Pancreas (tissue), 10 donors: ENCODE measurements at regions not wholly inside any gene's neighbourhood (a gene's known extent, or its start where the extent isn't known, plus 50 kb on each side); places are given as distances from the start of the nearest gene placed in this dataset.

Experiments
- ATAC-seq, 4 donors: fragments of 200-7000 bp; cut with Tn5 transposase; one replicate each; pipeline versions ENCODE4 v1.8.0 to v1.9.1; 2020; ENCODE audit warnings: mild to moderate bottlenecking in 4 of 4, moderate library complexity in 4 of 4
- DNase-seq, 6 donors: peaks; one replicate each; pipeline ENCODE4 v3.0.0-alpha.2; 2020
- FAIRE-seq: peaks from 2 replicates; lab custom pipeline; 2012; peaks lifted over from hg19 to GRCh38; lab: Jason Lieb, UNC
- H3K27ac ChIP-seq, 4 donors: fragments of 200-600 bp; sonication (generic); 1 replicate in 3 of 4; 2 replicates in 1 of 4; pipeline versions ENCODE4 v1.5.0 to v1.8.0; 2020
- H3K27me3 ChIP-seq, 4 donors: fragments of 200-600 bp; one replicate each; pipeline ENCODE4 v1.8.0; 2021
- H3K36me3 ChIP-seq, 3 donors: fragments of 200-600 bp; sonication (generic) in 1 of 3; one replicate each; pipeline versions ENCODE4 v1.5.0 to v1.8.0; 2020 to 2021
- H3K4me1 ChIP-seq, 3 donors: fragments of 200-600 bp; one replicate each; pipeline ENCODE4 v1.8.0; 2021
- H3K4me3 ChIP-seq, 4 donors: fragments of 200-600 bp; sonication (generic) in 2 of 4; one replicate each; pipeline versions ENCODE4 v1.5.0 to v1.8.0; 2020 to 2021
- H3K9me3 ChIP-seq, 4 donors: fragments of 200-600 bp; one replicate each; pipeline ENCODE4 v1.8.0; 2021
- CTCF ChIP-seq, 4 donors: fragments of 200-600 bp; sonication (generic) in 3 of 4; IDR thresholded peaks; one replicate each; pipeline versions ENCODE4 v1.5.0 to v1.8.0; 2021; ENCODE audit warnings: antibody characterized with exemption in 4 of 4
- WGBS, 2 donors: extraction: QIAGEN DNeasy Blood & Tissue Kit; methylation state at CpG; one replicate each; pipeline ENCODE4 v1.1.7; 2013; 5-methylcytosine and 5-hydroxymethylcytosine counted together
- intact Hi-C, 3 donors: fragments of 100-400 bp; cut with DNase I; formaldehyde crosslinking; loops; one replicate each; pipeline versions ENCODE4 v1.11.1 to v1.14.2; 2022
- donor health status: healthy with polysubstance abuse.
- donor health status: DM: no; HTN: no; CAD: no; lungs with moderate emphysema.
- donor health status: DM: no; HTN: no; CAD: no.
- donor health status: control.
- donor health status: control.
- donor health status: Bipolar disorder and iron deficiency.
- donor health status: DM: yes; HTN: yes; CAD: no.
- donor health status: DM: no; HTN: no; CAD: no.
- donor health status: DM: no; HTN: no; CAD: no.
- donor health status: DM: yes; HTN: yes; CAD: no.

GRCh38 chr11:44361813-44362212 is 51.9 kb upstream of the ALX4 start:
- TF ChIP-seq CTCF (IDR thresholded peaks at IDR 0.05) = no peak
- H3K4me3 ChIP-seq = no peak overlapping the region
- WGBS, 2 donors = 22 to 26% methylated on average over 15 of the region's 15 CpGs
- DNase-seq (no peak), FAIRE-seq (no peak), ATAC-seq (no peak)
- no peaks in the 10 kb centered on the region for H3K4me1 ChIP-seq
- no peak overlapping the region for H3K27ac ChIP-seq
- H3K9me3 ChIP-seq = no peaks in the 10 kb centered on the region
- H3K27me3 ChIP-seq = peaks cover 0 to 5% (median 0%) of the 10 kb centered on the region in 4 donors
- intact Hi-C loops = no loop called here
- H3K36me3 ChIP-seq = no peaks in the 10 kb centered on the region

- 54 to 59% methylated on average over 3 of the region's 3 CpGs for WGBS, 2 donors
- FAIRE-seq = no peak
Measured at GRCh38 chr11:44363116-44363515, 53.2 kb upstream of the ALX4 start.

GRCh38 chr11:44364596-44364995 is 54.7 kb upstream of the ALX4 start:
- DNase-seq = no peak

More at GRCh38 chr11:44363116-44363515, 53.2 kb upstream of the ALX4 start:
- ATAC-seq = no peak
- H3K36me3 ChIP-seq = no peaks in the 10 kb centered on the region
- no peak for DNase-seq
- intact Hi-C loops = no loop called here
- no peak overlapping the region for H3K4me3 ChIP-seq
- H3K27ac ChIP-seq = no peak overlapping the region
- TF ChIP-seq CTCF (IDR thresholded peaks at IDR 0.05) = no peak
- H3K4me1 ChIP-seq = no peaks in the 10 kb centered on the region
- H3K9me3 ChIP-seq = no peaks in the 10 kb centered on the region
- H3K27me3 ChIP-seq = peaks cover 0 to 5% (median 0%) of the 10 kb centered on the region in 4 donors

GRCh38 chr11:44365616-44366015 is 55.7 kb upstream of the ALX4 start:
- WGBS, 2 donors = 73% methylated on average over 9 of the region's 9 CpGs
- TF ChIP-seq CTCF (IDR thresholded peaks at IDR 0.05) = no peak
- DNase-seq (no peak), ATAC-seq (no peak), FAIRE-seq (no peak)
- Histone ChIP-seq H3K36me3 (no peaks in the 10 kb centered on the region), H3K4me3 (no peak overlapping the region), H3K4me1 (no peaks in the 10 kb centered on the region), H3K27ac (no peak overlapping the region), H3K9me3 (no peaks in the 10 kb centered on the region), H3K27me3 (peaks cover 0 to 5% (median 0%) of the 10 kb centered on the region in 4 donors)
- intact Hi-C loops = no loop called here

More at GRCh38 chr11:44364596-44364995, 54.7 kb upstream of the ALX4 start:
- intact Hi-C loops = no loop called here
- H3K27ac ChIP-seq = no peak overlapping the region
- no peaks in the 10 kb centered on the region for H3K36me3 ChIP-seq
- peaks cover 0 to 5% (median 0%) of the 10 kb centered on the region in 4 donors for H3K27me3 ChIP-seq
- H3K4me3 ChIP-seq = no peak overlapping the region
- WGBS, 2 donors = 86 to 90% methylated on average over 3 of the region's 3 CpGs
- FAIRE-seq (no peak), ATAC-seq (no peak)
- H3K4me1 ChIP-seq = no peaks in the 10 kb centered on the region
- no peaks in the 10 kb centered on the region for H3K9me3 ChIP-seq
- no peak for TF ChIP-seq CTCF (IDR thresholded peaks at IDR 0.05)

- no peak for TF ChIP-seq CTCF (IDR thresholded peaks at IDR 0.05)
- FAIRE-seq = no peak
- DNase-seq = no peak
- Histone ChIP-seq H3K4me1 (no peaks in the 10 kb centered on the region), H3K27me3 (peaks cover 0 to 5% (median 0%) of the 10 kb centered on the region in 4 donors), H3K27ac (no peak overlapping the region), H3K9me3 (no peaks in the 10 kb centered on the region), H3K4me3 (no peak overlapping the region), H3K36me3 (no peaks in the 10 kb centered on the region)
- WGBS, 2 donors = 60 to 61% methylated on average over 6 of the region's 6 CpGs
- no peak for ATAC-seq
- intact Hi-C loops = no loop called here
Measured at GRCh38 chr11:44366026-44366425, 56.1 kb upstream of the ALX4 start.
